ENCODE measurements at regions not wholly inside any gene's neighbourhood (a gene's known extent, or its start where the extent isn't known, plus 50 kb on each side); places are given as distances from the start of the nearest gene placed in this dataset.

DNA sequence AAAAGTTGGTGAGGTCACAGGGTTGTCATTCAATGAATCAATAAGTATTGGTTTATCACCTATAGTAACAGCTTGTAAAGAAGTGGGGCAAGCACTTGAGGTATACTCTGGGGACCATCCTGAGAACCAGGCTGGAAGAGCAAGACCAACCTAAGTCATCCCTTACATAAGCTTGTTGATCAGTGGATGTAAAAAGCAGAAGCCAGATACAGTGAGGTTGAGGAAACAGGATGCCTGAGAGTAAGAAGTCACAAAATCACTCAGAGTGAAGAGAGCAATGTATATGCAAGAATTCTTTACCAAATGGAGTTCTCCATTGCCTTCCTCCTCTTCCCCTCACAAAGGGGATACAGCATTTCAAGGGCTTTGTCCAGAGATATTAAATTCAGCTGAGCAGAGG lies 76.3 kb upstream of the PACRGL start (continued):
- TF ChIP-seq, protein P1, sequence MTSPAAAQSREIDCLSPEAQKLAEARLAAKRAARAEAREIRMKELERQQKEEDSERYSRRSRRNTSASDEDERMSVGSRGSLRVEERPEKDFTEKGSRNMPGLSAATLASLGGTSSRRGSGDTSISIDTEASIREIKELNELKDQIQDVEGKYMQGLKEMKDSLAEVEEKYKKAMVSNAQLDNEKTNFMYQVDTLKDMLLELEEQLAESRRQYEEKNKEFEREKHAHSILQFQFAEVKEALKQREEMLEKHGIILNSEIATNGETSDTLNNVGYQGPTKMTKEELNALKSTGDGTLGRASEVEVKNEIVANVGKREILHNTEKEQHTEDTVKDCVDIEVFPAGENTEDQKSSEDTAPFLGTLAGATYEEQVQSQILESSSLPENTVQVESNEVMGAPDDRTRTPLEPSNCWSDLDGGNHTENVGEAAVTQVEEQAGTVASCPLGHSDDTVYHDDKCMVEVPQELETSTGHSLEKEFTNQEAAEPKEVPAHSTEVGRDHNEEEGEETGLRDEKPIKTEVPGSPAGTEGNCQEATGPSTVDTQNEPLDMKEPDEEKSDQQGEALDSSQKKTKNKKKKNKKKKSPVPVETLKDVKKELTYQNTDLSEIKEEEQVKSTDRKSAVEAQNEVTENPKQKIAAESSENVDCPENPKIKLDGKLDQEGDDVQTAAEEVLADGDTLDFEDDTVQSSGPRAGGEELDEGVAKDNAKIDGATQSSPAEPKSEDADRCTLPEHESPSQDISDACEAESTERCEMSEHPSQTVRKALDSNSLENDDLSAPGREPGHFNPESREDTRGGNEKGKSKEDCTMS (CRISPR knock-in tag; conservative IDR thresholded peaks at IDR 0.05) = no peak
- TF ChIP-seq, protein P2, sequence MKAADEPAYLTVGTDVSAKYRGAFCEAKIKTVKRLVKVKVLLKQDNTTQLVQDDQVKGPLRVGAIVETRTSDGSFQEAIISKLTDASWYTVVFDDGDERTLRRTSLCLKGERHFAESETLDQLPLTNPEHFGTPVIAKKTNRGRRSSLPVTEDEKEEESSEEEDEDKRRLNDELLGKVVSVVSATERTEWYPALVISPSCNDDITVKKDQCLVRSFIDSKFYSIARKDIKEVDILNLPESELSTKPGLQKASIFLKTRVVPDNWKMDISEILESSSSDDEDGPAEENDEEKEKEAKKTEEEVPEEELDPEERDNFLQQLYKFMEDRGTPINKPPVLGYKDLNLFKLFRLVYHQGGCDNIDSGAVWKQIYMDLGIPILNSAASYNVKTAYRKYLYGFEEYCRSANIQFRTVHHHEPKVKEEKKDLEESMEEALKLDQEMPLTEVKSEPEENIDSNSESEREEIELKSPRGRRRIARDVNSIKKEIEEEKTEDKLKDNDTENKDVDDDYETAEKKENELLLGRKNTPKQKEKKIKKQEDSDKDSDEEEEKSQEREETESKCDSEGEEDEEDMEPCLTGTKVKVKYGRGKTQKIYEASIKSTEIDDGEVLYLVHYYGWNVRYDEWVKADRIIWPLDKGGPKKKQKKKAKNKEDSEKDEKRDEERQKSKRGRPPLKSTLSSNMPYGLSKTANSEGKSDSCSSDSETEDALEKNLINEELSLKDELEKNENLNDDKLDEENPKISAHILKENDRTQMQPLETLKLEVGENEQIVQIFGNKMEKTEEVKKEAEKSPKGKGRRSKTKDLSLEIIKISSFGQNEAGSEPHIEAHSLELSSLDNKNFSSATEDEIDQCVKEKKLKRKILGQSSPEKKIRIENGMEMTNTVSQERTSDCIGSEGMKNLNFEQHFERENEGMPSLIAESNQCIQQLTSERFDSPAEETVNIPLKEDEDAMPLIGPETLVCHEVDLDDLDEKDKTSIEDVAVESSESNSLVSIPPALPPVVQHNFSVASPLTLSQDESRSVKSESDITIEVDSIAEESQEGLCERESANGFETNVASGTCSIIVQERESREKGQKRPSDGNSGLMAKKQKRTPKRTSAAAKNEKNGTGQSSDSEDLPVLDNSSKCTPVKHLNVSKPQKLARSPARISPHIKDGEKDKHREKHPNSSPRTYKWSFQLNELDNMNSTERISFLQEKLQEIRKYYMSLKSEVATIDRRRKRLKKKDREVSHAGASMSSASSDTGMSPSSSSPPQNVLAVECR (CRISPR knock-in tag; IDR thresholded peaks at IDR 0.05; ENCODE audit: borderline replicate concordance) = no peak
- TF ChIP-seq PRPF4 (IDR thresholded peaks at IDR 0.05; ENCODE audit: low read depth, low read length, poor library complexity, severe bottlenecking) = no peak
- no peak for TF ChIP-seq ZNF616 (CRISPR knock-in tag; IDR thresholded peaks at IDR 0.05; ENCODE audit: low read depth)
- TF ChIP-seq ZNF501 (CRISPR knock-in tag; IDR thresholded peaks at IDR 0.05) = no peak

DNA sequence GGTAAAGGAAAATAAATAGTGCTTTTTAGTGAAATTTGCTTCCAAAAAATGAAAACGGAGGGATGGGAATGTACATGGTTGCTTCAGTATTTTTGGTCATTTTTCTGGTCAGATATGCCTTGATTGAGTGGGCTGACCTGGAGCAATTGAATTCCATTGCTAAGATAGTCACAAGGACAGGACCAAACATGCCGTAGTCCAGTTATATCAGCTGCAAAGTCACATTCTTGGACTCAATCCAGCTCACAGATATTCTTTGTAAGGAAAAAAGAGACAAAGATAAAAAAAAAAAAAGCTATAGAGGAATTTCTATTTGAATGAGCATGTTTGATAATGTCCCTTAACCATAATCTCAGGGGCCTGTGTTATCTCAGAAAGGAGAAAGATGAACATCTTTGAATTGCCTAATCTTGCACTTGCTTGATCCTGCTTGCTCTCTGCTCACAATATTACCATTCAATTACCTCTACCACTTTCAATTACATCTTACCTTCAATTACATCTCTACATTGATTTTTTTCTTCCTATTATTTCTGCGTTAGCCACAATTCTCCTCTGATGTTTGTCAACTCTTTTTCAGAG lies 75.4 kb upstream of the PACRGL start:
- Histone ChIP-seq H3K4me2 (ENCODE audit: low read depth, low read length) (no peak overlapping the region), H3K79me2 (ENCODE audit: insufficient read depth, low read length) (no peaks in the 10 kb centered on the region), H2AFZ (ENCODE audit: low read length) (no peak overlapping the region), H3K9me3 (ENCODE audit: low read length) (no peaks in the 10 kb centered on the region), H3K4me3 (replicated peaks in 1 of 3; ENCODE audit: insufficient read depth in 1 of 3, low read depth in 2 of 3, low read length in 3 of 3) (no peak overlapping the region), H3K9ac (ENCODE audit: insufficient read depth, low read depth, low read length) (no peak overlapping the region), H4K20me1 (ENCODE audit: insufficient read depth, low read length) (no peaks in the 10 kb centered on the region), H3K4me1 (ENCODE audit: insufficient read depth, low read length) (no peaks in the 10 kb centered on the region), H3K27me3 (ENCODE audit: control insufficient read depth in 1 of 2, insufficient read depth in 2 of 2, low read length in 2 of 2) (no peaks in the 10 kb centered on the region), H3K36me3 (replicated peaks in 1 of 2; ENCODE audit: control insufficient read depth in 1 of 2, insufficient read depth in 2 of 2, low read length in 2 of 2) (no peaks in the 10 kb centered on the region), H3K27ac (ENCODE audit: extremely low read length, insufficient read depth, low read length) (no peak overlapping the region)
- intact Hi-C loops (cut with micrococcal nuclease; ENCODE audit: unreplicated experiment) = no loop called here
- CTCF ChIA-PET (ENCODE audit: low intra/inter-chr PET ratio, low total read pairs) = no interaction called here
- POLR2A ChIA-PET = no interaction called here
- BruUV-seq (replicated peaks) = no TSS peak
- WGBS (ENCODE audit: low lambda C conversion rate) = 3% methylated on average over 3 of the region's 3 CpGs
- in situ Hi-C loops (cut with HindIII; ENCODE audit: extremely low pct_ligation_motif_present, low pct_unique_long_range_greater_than_20kb) = no loop called here
- DNase-seq (ENCODE audit: low spot score) = no peak
- no peak for FAIRE-seq
- no peak for ATAC-seq
- TF ChIP-seq, protein P3, sequence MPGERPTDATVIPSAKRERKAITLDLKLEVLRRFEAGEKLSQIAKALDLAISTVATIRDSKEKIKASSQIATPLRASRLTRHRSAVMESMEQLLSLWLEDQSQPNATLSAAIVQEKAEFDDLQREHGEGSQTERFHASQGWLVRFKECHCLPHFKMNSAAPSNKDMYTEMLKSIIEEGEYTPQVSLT (CRISPR knock-in tag; IDR thresholded peaks at IDR 0.05; ENCODE audit: borderline replicate concordance, low read depth) = no peak
- TF ChIP-seq IRX3 (CRISPR knock-in tag; IDR thresholded peaks at IDR 0.05; ENCODE audit: borderline replicate concordance, low read depth) = no peak
- TF ChIP-seq, protein P4, sequence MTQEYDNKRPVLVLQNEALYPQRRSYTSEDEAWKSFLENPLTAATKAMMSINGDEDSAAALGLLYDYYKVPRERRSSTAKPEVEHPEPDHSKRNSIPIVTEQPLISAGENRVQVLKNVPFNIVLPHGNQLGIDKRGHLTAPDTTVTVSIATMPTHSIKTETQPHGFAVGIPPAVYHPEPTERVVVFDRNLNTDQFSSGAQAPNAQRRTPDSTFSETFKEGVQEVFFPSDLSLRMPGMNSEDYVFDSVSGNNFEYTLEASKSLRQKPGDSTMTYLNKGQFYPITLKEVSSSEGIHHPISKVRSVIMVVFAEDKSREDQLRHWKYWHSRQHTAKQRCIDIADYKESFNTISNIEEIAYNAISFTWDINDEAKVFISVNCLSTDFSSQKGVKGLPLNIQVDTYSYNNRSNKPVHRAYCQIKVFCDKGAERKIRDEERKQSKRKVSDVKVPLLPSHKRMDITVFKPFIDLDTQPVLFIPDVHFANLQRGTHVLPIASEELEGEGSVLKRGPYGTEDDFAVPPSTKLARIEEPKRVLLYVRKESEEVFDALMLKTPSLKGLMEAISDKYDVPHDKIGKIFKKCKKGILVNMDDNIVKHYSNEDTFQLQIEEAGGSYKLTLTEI (CRISPR knock-in tag; conservative IDR thresholded peaks at IDR 0.05) = no peak
- no peak for TF ChIP-seq KLF6 (CRISPR knock-in tag; IDR thresholded peaks at IDR 0.05)
- TF ChIP-seq GTF3A (CRISPR knock-in tag; conservative IDR thresholded peaks at IDR 0.05) = no peak
- TF ChIP-seq ZBTB8A (CRISPR knock-in tag; IDR thresholded peaks at IDR 0.05; ENCODE audit: borderline replicate concordance, low read depth) = no peak
- no peak for TF ChIP-seq MTA1 (CRISPR knock-in tag; IDR thresholded peaks at IDR 0.05; ENCODE audit: borderline replicate concordance)
- TF ChIP-seq WIZ (CRISPR knock-in tag; IDR thresholded peaks at IDR 0.05) = no peak
- TF ChIP-seq ZNF101 (CRISPR knock-in tag; IDR thresholded peaks at IDR 0.05; ENCODE audit: borderline replicate concordance, low read depth) = no peak
